ENCODE measurements at regions not wholly inside any gene's neighbourhood (a gene's known extent, or its start where the extent isn't known, plus 50 kb on each side); places are given as distances from the start of the nearest gene placed in this dataset.

- Mint-ChIP-seq H3K36me3 (no peaks in the 10 kb centered on the region), H3K9me3 (no peaks in the 10 kb centered on the region), H3K4me3 (no peak overlapping the region), H3K27me3 (ENCODE audit: low read depth) (no peaks in the 10 kb centered on the region; the same call in 1 of the 2 replicates), H3K4me1 (peaks cover 25% of the 10 kb centered on the region), H3K27ac (no peak overlapping the region)
- ChIA-PET POLR2A (interaction anchor here (0.6 kb wide), 1 partner anchor 61 kb away, joined by 4 read pairs; no protein-coding TSS in a partner anchor), CTCF (interaction anchor here (0.8 kb wide), 1 partner anchor 14 kb away, joined by 3 read pairs; no protein-coding TSS in a partner anchor)
- no peak for ATAC-seq
- no peak for DNase-seq (ENCODE audit: low spot score)
- no peak for TF ChIP-seq FOXP1 (CRISPR knock-in tag; IDR thresholded peaks at IDR 0.05; ENCODE audit: borderline replicate concordance)
- no peak for TF ChIP-seq IRF1 (CRISPR knock-in tag; IDR thresholded peaks at IDR 0.05)
- no peak for TF ChIP-seq FOXP4 (CRISPR knock-in tag; IDR thresholded peaks at IDR 0.05)
- no peak for TF ChIP-seq KAT7 (CRISPR knock-in tag; IDR thresholded peaks at IDR 0.05; ENCODE audit: borderline replicate concordance)
- no peak for TF ChIP-seq USF1 (CRISPR knock-in tag; IDR thresholded peaks at IDR 0.05)
- TF ChIP-seq ZSCAN18 (CRISPR knock-in tag; IDR thresholded peaks at IDR 0.05): no peak
These were observed 185.1 kb downstream of the PLPP3 start for GRCh38 chr1:56394298-56394697.

GRCh38 chr1:56390934-56391731 lies 188.2 kb downstream of the PLPP3 start:
- peaks cover 10% of the 10 kb centered on the region for H3K9me3 Mint-ChIP-seq
- ChIA-PET POLR2A (no interaction called here), CTCF (interaction anchor here (0.6 kb wide), 1 partner anchor 216 kb away, joined by 3 read pairs; no protein-coding TSS in a partner anchor)
- H3K36me3 Mint-ChIP-seq: no peaks in the 10 kb centered on the region
- no peak overlapping the region for H3K27ac Mint-ChIP-seq
- ATAC-seq: 0 out of 2 replicates have a peak, but pooled peaks have one; percentile 14
- H3K4me1 Mint-ChIP-seq: peaks cover 34% of the 10 kb centered on the region
- H3K27me3 Mint-ChIP-seq (ENCODE audit: low read depth): no peaks in the 10 kb centered on the region
- no peak overlapping the region for H3K4me3 Mint-ChIP-seq
- DNase-seq (ENCODE audit: low spot score): no peak
- no peak for TF ChIP-seq ZNF425 (CRISPR knock-in tag; conservative IDR thresholded peaks at IDR 0.05)
- TF ChIP-seq ZNF532 (CRISPR knock-in tag; IDR thresholded peaks at IDR 0.05; ENCODE audit: borderline replicate concordance): no peak
- TF ChIP-seq NFATC4 (CRISPR knock-in tag; IDR thresholded peaks at IDR 0.05): no peak
- no peak for TF ChIP-seq ZBTB43 (CRISPR knock-in tag; IDR thresholded peaks at IDR 0.05)
- TF ChIP-seq FOXP1 (CRISPR knock-in tag; IDR thresholded peaks at IDR 0.05; ENCODE audit: borderline replicate concordance): no peak
- no peak for TF ChIP-seq ZNF317 (CRISPR knock-in tag; IDR thresholded peaks at IDR 0.05; ENCODE audit: borderline replicate concordance, low read depth)
- no peak for TF ChIP-seq ZNF138 (CRISPR knock-in tag; conservative IDR thresholded peaks at IDR 0.05)
- TF ChIP-seq E2F4 (CRISPR knock-in tag; IDR thresholded peaks at IDR 0.05; ENCODE audit: borderline replicate concordance, low read depth): no peak
- TF ChIP-seq TCF7 (CRISPR knock-in tag; IDR thresholded peaks at IDR 0.05; ENCODE audit: low read depth): no peak
- TF ChIP-seq TP53 (CRISPR knock-in tag; IDR thresholded peaks at IDR 0.05): no peak
- no peak for TF ChIP-seq ETV6 (CRISPR knock-in tag; IDR thresholded peaks at IDR 0.05)
